Panc1 (cell line): ENCODE measurements at regions not wholly inside any gene's neighbourhood (a gene's known extent, or its start where the extent isn't known, plus 50 kb on each side); places are given as distances from the start of the nearest gene placed in this dataset.

Experiments used
- ATAC-seq: fragments of 200-7000 bp; cut with Tn5 transposase; 2 replicates; pipeline ENCODE4 v1.9.1; 2020; ENCODE audit warnings: mild to moderate bottlenecking, moderate library complexity
- BruUV-seq: library from RNA; stranded (reverse); fragments of 400-500 nt; replicated peaks from 2 replicates; lab custom pipeline; 2021; lab: Mats Ljungman, UMichigan
- CTCF ChIA-PET: fragments of 300-600 bp; sonication (Branson Sonifier 250); formaldehyde crosslinking; loops from one replicate; lab custom pipeline; 2022; ENCODE audit warnings: antibody characterized with exemption; lab: Charles Lee
- POLR2A ChIA-PET: fragments of 300-600 bp; sonication (Branson Sonifier 250); formaldehyde crosslinking; loops from one replicate; lab custom pipeline; 2022; ENCODE audit warnings: antibody characterized with exemption; lab: Charles Lee
- DNase-seq: peaks from one replicate; pipeline ENCODE4 v3.0.0-alpha.2; 2010; ENCODE audit warnings: low read depth, low spot score
- H3K27ac ChIP-seq: 2 replicates; pipeline ENCODE4 v1.5.1; 2011; ENCODE audit warnings: mild to moderate bottlenecking, low read length, inconsistent platforms
- H3K27me3 ChIP-seq: fragments of 200-500 bp; sonication (Bioruptor generic); 2 replicates; pipeline ENCODE4 v1.6.0; 2014; ENCODE audit warnings: low read length, inconsistent platforms; ENCODE audit not compliant: control insufficient read depth, insufficient read depth
- H3K36me3 ChIP-seq: fragments of 200-500 bp; sonication (Bioruptor generic); 2 replicates; pipeline ENCODE4 v1.5.1; 2014; ENCODE audit warnings: inconsistent platforms, mild to moderate bottlenecking, low read length, moderate library complexity; ENCODE audit not compliant: control insufficient read depth, insufficient read depth
- H3K4me1 ChIP-seq: 2 replicates; pipeline ENCODE4 v1.5.1; 2011; ENCODE audit warnings: inconsistent platforms, mild to moderate bottlenecking, low read length, moderate library complexity; ENCODE audit not compliant: control insufficient read depth, insufficient read depth
- H3K4me3 ChIP-seq, 2 experiments: 2 replicates each; pipeline ENCODE4 v1.5.1; 2011 to 2012; ENCODE audit warnings: low read depth in 2 of 2, low read length in 2 of 2, mild to moderate bottlenecking in 2 of 2, inconsistent platforms in 1 of 2, moderate library complexity in 1 of 2
- H3K9me3 ChIP-seq: fragments of 200-500 bp; sonication (Bioruptor generic); 2 replicates; pipeline ENCODE4 v1.5.1; 2014; ENCODE audit warnings: low read depth, mild to moderate bottlenecking, inconsistent platforms, low read length, moderate library complexity; ENCODE audit not compliant: control insufficient read depth, insufficient read depth
- CTCF ChIP-seq: fragments of 450-650 bp; IDR thresholded peaks from 2 replicates; pipeline ENCODE4 v1.5.1; 2017; ENCODE audit warnings: mild to moderate bottlenecking
- POLR2AphosphoS5 ChIP-seq: IDR thresholded peaks from 2 replicates; pipeline ENCODE4 v1.6.1; 2012; ENCODE audit warnings: mild to moderate bottlenecking, low read depth, low read length, moderate library complexity
- REST ChIP-seq, 2 experiments: IDR thresholded peaks; 2 replicates each; pipeline ENCODE4 v1.6.1; 2011 to 2012; ENCODE audit warnings: low read depth in 2 of 2, control low read depth in 1 of 2, low read length in 1 of 2, mild to moderate bottlenecking in 1 of 2, moderate library complexity in 1 of 2; ENCODE audit not compliant: insufficient read depth in 1 of 2
- SIN3A ChIP-seq: IDR thresholded peaks from 2 replicates; pipeline ENCODE4 v1.6.1; 2012; ENCODE audit warnings: low read depth, mild to moderate bottlenecking, low read length, moderate library complexity, borderline replicate concordance; ENCODE audit not compliant: insufficient read depth
- TCF7L2 ChIP-seq: IDR thresholded peaks from 2 replicates; pipeline ENCODE4 v1.6.1; 2011; ENCODE audit warnings: mild to moderate bottlenecking, low read depth, low read length, inconsistent platforms
- in situ Hi-C: cut with HindIII; loops from 2 replicates; pipeline ENCODE4 v1.10.0; 2016; ENCODE audit warnings: low sequenced_read_pairs, low pct_unique_long_range_greater_than_20kb
- intact Hi-C: fragments of 100-400 bp; cut with micrococcal nuclease; formaldehyde crosslinking; loops from one replicate; pipeline ENCODE4 v1.10.0; 2022; ENCODE audit not compliant: unreplicated experiment

GRCh38 chr5:105638437-105638836, 2032.3 kb downstream of the EFNA5 start:
- intact Hi-C loops, result no loop called here
- ATAC-seq, result no peak
- TF ChIP-seq CTCF (no peak), SIN3A (no peak), POLR2AphosphoS5 (no peak), TCF7L2 (no peak), REST (IDR thresholded peaks at IDR 0.05; ENCODE audit: insufficient read depth in 1 of 2, low read depth in 2 of 2, low read length in 1 of 2) (no peak)
- H3K27ac ChIP-seq, result no peak overlapping the region
- CTCF ChIA-PET, result no interaction called here
- no peak overlapping the region for H3K4me3 ChIP-seq
- no peaks in the 10 kb centered on the region for H3K9me3 ChIP-seq
- no peaks in the 10 kb centered on the region for H3K4me1 ChIP-seq
- no peaks in the 10 kb centered on the region for H3K27me3 ChIP-seq
- no TSS peak for BruUV-seq
- H3K36me3 ChIP-seq, result no peaks in the 10 kb centered on the region
- in situ Hi-C loops, result no loop called here
- no peak for DNase-seq
- POLR2A ChIA-PET, result no interaction called here

- Histone ChIP-seq H3K4me3 (no peak overlapping the region), H3K27ac (no peak overlapping the region), H3K9me3 (no peaks in the 10 kb centered on the region), H3K27me3 (no peaks in the 10 kb centered on the region), H3K4me1 (no peaks in the 10 kb centered on the region), H3K36me3 (no peaks in the 10 kb centered on the region)
- ChIA-PET POLR2A (no interaction called here), CTCF (no interaction called here)
- DNase-seq (no peak), ATAC-seq (no peak)
- BruUV-seq, result no TSS peak
- intact Hi-C loops, result no loop called here
- in situ Hi-C loops, result no loop called here
- no peak for TF ChIP-seq CTCF
- no peak for TF ChIP-seq POLR2AphosphoS5
- TF ChIP-seq TCF7L2, result no peak
- no peak for TF ChIP-seq REST (IDR thresholded peaks at IDR 0.05; ENCODE audit: insufficient read depth in 1 of 2, low read depth in 2 of 2, low read length in 1 of 2)
- TF ChIP-seq SIN3A, result no peak
Measured at GRCh38 chr5:105632043-105632442, 2038.7 kb downstream of the EFNA5 start.
